Gastrocnemius medialis (tissue), 4 donors: ENCODE measurements at regions not wholly inside any gene's neighbourhood (a gene's known extent, or its start where the extent isn't known, plus 50 kb on each side); places are given as distances from the start of the nearest gene placed in this dataset.

ENCODE experiments used
- POLR2A ChIP-seq, 2 donors: fragments of 450-650 bp; IDR thresholded peaks; one replicate each; pipeline ENCODE4 v1.6.1; 2017; ENCODE audit warnings: antibody characterized with exemption in 2 of 2, mild to moderate bottlenecking in 2 of 2, moderate library complexity in 2 of 2
- TF ChIP-seq, protein P1 (sequence below), 5 experiments: fragments of 450-650 bp in 3 of 5; fragments of 200-600 bp in 2 of 5; sonication (generic) in 2 of 5; IDR thresholded peaks in 4 of 5; conservative IDR thresholded peaks in 1 of 5; 1 replicate in 4 of 5; 2 replicates in 1 of 5; pipeline ENCODE4 v1.5.1; 2016 to 2019; ENCODE audit warnings: antibody characterized with exemption in 5 of 5, mild to moderate bottlenecking in 3 of 5, moderate library complexity in 3 of 5

DNA sequence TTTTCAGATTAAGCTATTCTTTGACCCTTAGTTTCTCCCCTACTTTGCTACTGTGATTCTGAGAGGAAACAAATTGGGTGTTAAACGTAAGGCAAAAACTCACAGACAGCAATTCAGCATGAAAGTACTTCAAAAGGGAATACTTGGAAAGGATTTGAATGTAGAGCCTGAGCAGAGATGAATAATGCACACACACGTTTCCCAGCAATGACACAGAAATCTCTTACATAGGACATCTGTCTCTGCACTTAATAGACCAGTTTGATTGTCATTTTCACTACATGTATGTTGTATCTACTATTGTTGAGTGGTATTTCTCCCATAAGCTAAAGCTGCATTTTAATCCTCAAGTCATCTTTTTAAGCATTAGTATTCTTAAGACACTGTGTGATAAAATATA is 166.1 kb upstream of the TEX13C start:
- TF ChIP-seq, protein P1, sequence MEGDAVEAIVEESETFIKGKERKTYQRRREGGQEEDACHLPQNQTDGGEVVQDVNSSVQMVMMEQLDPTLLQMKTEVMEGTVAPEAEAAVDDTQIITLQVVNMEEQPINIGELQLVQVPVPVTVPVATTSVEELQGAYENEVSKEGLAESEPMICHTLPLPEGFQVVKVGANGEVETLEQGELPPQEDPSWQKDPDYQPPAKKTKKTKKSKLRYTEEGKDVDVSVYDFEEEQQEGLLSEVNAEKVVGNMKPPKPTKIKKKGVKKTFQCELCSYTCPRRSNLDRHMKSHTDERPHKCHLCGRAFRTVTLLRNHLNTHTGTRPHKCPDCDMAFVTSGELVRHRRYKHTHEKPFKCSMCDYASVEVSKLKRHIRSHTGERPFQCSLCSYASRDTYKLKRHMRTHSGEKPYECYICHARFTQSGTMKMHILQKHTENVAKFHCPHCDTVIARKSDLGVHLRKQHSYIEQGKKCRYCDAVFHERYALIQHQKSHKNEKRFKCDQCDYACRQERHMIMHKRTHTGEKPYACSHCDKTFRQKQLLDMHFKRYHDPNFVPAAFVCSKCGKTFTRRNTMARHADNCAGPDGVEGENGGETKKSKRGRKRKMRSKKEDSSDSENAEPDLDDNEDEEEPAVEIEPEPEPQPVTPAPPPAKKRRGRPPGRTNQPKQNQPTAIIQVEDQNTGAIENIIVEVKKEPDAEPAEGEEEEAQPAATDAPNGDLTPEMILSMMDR (IDR thresholded peaks at IDR 0.05 in 4 of 5, conservative IDR thresholded peaks at IDR 0.05 in 1 of 5), result no peak
- TF ChIP-seq POLR2A (IDR thresholded peaks at IDR 0.05), result no peak
